HuH-7 (cell line): ENCODE measurements at regions not wholly inside any gene's neighbourhood (a gene's known extent, or its start where the extent isn't known, plus 50 kb on each side); places are given as distances from the start of the nearest gene placed in this dataset.

Experiments used
- DNase-seq: peaks from one replicate; pipeline ENCODE4 v3.0.0; 2011; ENCODE audit warnings: low spot score

DNA sequence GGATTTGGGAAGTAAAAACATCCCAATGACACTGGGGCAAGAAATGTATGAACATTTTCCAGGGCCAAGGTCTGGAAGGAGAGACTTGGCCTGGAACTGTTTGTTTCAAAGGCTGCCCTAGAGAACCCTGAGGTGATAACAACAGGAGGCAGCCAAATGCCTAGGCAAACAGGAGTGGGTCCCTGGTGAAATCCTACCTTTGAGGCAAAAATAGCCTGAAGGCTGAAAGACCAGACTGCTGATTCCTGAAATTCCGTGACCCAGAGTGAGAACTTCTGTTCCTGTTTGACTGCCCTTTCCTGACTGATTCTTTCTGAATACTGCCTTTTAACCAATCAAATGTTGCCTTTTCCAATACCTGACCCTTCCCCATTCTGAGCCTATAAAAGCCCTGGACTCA is 196.4 kb downstream of the NSUN3 start:
- DNase-seq, result no peak

DNA sequence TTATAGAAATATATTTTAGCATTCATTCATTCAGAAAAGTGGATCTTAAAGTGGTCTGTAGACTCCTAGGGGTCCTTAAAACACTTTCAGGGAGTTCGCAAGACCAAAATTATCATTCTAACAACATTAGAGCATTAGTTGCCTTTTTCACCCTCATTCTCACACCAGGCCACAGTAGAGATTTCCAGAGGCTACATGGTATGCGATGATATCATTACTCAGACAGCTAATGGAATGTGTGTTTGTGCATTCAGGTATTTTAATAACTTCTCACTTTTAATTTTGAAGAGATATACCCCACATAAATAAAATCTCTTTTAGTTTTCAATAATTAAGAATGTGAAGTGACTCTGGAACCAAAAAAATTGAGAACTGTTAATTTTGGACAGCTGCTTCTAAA is 206.9 kb downstream of the NSUN3 start:
- DNase-seq, result no peak

GRCh38 chr3:94272016-94272415 is 209.2 kb downstream of the NSUN3 start:
- DNase-seq, result no peak

DNA sequence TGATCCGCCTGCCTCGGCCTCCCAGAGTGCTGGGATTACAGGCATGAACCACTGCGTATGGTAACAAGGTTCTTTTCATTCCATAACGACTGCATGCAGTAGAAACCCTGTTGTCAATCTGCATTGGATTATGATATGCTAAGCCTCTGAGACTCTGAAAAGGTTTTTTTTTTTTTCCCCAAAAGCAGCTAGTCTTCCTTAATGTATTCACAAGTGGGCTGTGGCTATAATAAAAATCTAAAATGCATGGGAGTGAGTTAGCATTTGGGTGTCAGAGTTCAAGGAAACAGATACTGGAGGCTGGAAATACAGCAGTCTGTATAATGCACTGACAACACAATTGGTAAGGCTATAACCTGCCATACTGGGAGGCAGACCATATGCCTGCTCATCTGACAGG is 218.1 kb downstream of the NSUN3 start:
- DNase-seq, result no peak

- no peak for DNase-seq
Observed at GRCh38 chr3:94285872-94286271, 223.0 kb downstream of the NSUN3 start.

DNA sequence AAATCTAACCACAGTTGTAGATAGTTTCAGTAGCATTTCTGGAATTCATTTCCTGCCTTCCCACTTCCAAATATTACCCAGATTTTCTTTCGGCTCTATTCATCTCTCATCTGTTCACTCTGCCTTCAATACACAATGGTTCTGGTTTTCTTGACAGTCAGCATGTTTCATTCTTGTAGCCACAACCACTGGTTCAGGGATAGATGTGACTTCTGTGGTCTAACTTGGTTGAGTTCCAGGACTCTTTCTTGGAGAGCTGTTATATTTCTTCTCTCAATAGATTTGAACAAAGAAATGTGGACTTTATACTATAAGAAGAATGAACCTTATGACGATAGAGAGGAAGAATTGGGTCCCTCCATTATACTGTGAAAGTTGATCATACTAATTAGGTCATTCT is 228.8 kb downstream of the NSUN3 start:
- no peak for DNase-seq

GRCh38 chr3:94292151-94292550 is 229.3 kb downstream of the NSUN3 start:
- DNase-seq, result no peak

- DNase-seq, result no peak
Observed at GRCh38 chr3:94293793-94294195, 230.9 kb downstream of the NSUN3 start.

- DNase-seq, result no peak
Observed at GRCh38 chr3:94294806-94295205, 231.9 kb downstream of the NSUN3 start.

- DNase-seq, result no peak
Observed at GRCh38 chr3:94299716-94300115, 236.9 kb downstream of the NSUN3 start.

GRCh38 chr3:94301366-94301765 is 238.5 kb downstream of the NSUN3 start:
- DNase-seq, result no peak

DNA sequence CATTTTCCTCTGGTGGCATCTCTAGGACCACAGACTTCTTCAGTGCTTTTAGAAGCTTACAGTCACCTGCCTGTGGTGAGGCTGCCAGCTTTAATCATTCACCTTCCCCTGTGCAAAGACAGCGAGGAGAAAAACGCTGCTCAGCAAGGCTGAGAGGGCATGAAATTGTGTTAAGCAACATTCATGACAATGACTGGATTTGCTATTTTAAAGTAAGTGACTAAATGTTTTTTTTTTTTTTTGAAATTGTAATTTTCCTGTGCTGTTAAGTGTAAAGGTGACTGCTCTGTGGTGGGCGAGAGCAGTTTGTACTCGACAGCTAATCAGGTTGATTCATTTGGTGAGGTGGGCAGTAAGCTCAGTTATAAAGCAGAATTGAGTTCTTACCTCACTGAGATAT is 240.4 kb downstream of the NSUN3 start:
- no peak for DNase-seq

DNA sequence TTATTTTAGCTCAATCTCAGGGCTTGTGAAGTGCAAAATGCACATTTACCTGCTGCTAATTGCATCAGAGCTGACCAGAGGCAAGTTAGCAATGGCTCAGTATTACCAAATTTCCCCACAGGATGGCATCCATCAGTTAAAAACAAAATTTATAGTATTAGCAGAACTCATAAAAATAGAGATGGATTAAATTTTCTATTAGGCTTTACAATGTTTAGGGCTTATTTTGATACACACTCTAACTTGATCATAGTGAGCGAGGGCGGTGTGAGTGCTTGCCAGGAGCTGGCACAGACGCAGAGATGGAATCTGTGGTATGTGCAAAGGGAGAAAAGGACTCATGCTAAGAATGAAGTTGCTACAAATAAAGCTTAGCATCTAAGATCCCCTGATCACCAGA is 241.0 kb downstream of the NSUN3 start:
- DNase-seq, result no peak

DNA sequence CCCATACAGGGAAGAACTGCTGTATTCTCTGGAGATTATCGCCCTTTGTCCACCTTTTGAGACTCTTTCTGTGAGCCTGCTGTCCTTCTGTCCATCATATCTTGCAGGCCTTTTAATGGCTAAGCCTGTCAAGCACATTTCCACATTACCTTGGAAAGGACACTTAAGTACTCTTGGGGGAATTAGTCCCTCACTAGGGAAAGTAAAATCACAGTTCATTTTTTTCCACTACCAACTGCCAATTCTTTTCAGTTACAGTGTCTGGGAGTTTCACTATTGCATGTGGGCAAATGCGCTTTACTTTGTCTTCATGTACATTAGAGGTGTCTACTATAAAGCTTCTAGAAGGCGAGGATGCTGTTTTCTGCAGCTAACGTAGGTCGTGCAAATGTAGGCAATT is 242.1 kb downstream of the NSUN3 start:
- DNase-seq, result no peak

DNA sequence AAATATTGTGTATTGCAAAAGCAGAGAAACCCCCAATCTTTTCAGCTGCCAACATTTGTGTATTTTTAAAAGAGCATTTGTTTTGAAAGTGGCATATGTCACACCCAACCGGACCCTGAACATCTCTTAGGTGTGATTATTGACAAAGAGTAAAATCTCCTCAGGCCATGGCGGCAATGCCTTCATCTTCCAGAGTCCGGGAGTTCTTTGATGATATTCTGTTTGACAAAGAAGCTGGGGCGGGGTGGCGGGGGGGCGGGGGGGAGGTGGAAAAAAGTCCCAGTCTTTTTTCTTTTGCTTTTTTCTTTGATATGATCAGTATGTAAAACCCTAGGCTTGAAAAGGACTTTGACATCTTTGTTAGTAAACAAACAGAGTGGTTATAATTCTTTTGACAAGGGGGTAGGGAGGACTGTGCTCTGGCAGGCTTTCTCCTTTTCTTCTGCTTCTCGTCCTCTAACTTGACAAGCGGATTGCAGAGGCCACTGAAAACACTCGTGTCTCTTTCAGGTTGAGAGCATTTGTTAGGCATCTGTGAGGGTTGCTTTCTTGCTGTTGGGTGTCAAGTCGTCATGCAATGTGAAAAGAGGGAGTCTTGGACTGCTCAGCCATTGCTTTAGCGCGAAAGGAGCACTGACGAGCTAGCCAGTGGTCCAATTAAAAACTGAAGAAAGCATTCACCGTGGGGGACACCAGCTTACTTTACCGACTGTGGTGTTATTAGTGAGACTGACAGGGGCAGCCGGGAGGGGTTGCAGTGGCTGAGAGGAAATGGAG is 243.2 kb downstream of the NSUN3 start:
- DNase-seq, result no peak

- no peak for DNase-seq
Observed at GRCh38 chr3:94307588-94307987, 244.7 kb downstream of the NSUN3 start.

- DNase-seq, result no peak
Observed at GRCh38 chr3:94308767-94309166, 245.9 kb downstream of the NSUN3 start.

GRCh38 chr3:94310341-94311135 is 247.7 kb downstream of the NSUN3 start:
- no peak for DNase-seq

- DNase-seq, result no peak
Observed at GRCh38 chr3:94311651-94312050, 248.8 kb downstream of the NSUN3 start.

GRCh38 chr3:94314218-94314883 is 251.5 kb downstream of the NSUN3 start:
- DNase-seq, result no peak

GRCh38 chr3:94317017-94317416 is 254.2 kb downstream of the NSUN3 start:
- no peak for DNase-seq

DNA sequence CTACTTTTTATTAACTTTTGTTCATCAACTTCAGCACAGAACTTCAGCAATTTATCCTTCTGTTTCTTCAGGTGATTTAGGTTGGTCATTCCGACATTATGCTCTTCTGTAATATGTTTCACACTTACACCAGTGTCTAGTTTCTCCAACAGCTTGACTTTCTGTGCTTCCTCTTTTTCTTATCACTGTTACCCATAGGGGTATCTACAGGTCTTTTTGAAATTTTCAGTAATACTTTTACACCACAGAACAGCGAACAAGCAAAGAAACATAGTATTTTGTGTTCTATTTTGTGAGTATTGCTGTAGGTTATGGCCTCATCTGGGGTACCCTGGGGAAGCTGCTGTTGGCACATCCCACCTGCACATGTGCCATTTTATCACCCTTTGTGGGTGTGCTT is 260.7 kb downstream of the NSUN3 start:
- DNase-seq, result no peak

GRCh38 chr3:94331831-94332230 is 269.0 kb downstream of the NSUN3 start:
- DNase-seq, result no peak
